Ovary (tissue), 3 donors: ENCODE measurements at regions not wholly inside any gene's neighbourhood (a gene's known extent, or its start where the extent isn't known, plus 50 kb on each side); places are given as distances from the start of the nearest gene placed in this dataset.

Experiments used
- EP300 ChIP-seq: sonication (generic); formaldehyde crosslinking; IDR thresholded peaks from one replicate; pipeline ENCODE4 v1.6.1; 2017; ENCODE audit warnings: antibody characterized with exemption
- POLR2A ChIP-seq: fragments of 450-650 bp; IDR thresholded peaks from one replicate; pipeline ENCODE4 v1.6.1; 2017; ENCODE audit warnings: antibody characterized with exemption, mild to moderate bottlenecking, moderate library complexity
- TF ChIP-seq, protein P1 (sequence below), 3 donors: fragments of 450-650 bp in 2 of 3; fragments of 200-600 bp in 1 of 3; IDR thresholded peaks; one replicate each; pipeline versions ENCODE4 v1.5.1 to v1.8.0; 2016 to 2022; ENCODE audit warnings: antibody characterized with exemption in 3 of 3, mild to moderate bottlenecking in 1 of 3
- donor health status: DM: no; HTN: no; CAD: no.

DNA sequence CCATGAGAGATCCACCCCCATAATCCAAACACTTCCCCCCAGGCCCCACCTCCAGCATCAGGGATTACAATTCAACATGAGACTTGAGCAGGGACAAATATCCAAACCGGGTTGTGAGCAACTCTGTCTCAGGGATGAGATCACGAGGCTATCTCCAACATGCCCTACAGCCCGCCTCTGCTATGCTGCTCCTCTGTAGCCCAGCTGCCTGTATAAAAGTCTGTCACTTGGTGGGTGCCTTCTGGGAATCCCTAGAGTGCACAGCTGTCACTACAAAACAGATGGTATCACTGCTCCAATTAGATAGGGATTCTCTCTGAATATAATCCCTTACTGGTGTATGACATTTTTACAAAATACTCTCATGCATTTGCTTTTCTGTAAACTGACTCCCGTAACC lies 114.9 kb upstream of the NANOS1 start:
- TF ChIP-seq POLR2A (no peak), EP300 (no peak)
- TF ChIP-seq, protein P1, sequence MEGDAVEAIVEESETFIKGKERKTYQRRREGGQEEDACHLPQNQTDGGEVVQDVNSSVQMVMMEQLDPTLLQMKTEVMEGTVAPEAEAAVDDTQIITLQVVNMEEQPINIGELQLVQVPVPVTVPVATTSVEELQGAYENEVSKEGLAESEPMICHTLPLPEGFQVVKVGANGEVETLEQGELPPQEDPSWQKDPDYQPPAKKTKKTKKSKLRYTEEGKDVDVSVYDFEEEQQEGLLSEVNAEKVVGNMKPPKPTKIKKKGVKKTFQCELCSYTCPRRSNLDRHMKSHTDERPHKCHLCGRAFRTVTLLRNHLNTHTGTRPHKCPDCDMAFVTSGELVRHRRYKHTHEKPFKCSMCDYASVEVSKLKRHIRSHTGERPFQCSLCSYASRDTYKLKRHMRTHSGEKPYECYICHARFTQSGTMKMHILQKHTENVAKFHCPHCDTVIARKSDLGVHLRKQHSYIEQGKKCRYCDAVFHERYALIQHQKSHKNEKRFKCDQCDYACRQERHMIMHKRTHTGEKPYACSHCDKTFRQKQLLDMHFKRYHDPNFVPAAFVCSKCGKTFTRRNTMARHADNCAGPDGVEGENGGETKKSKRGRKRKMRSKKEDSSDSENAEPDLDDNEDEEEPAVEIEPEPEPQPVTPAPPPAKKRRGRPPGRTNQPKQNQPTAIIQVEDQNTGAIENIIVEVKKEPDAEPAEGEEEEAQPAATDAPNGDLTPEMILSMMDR (IDR thresholded peaks at IDR 0.05): no peak
